Tibial nerve (tissue), 4 donors: ENCODE measurements at regions not wholly inside any gene's neighbourhood (a gene's known extent, or its start where the extent isn't known, plus 50 kb on each side); places are given as distances from the start of the nearest gene placed in this dataset.

Experiments
- DNase-seq, 2 donors: peaks; one replicate each; pipeline ENCODE4 v3.0.0-alpha.2; 2019; ENCODE audit warnings: low spot score in 2 of 2
- H3K27ac ChIP-seq, 4 donors: fragments of 200-600 bp; sonication (generic) in 3 of 4; one replicate each; pipeline ENCODE4 v1.5.1; 2017 to 2019; ENCODE audit warnings: mild to moderate bottlenecking in 1 of 4
- H3K27me3 ChIP-seq, 2 donors: fragments of 200-600 bp; sonication (generic) in 1 of 2; one replicate each; pipeline versions ENCODE4 v1.5.1 to v1.6.0; 2017 to 2019
- H3K36me3 ChIP-seq, 3 donors: fragments of 200-600 bp; sonication (generic); one replicate each; pipeline ENCODE4 v1.5.1; 2018 to 2019
- H3K4me1 ChIP-seq, 4 donors: fragments of 200-600 bp; sonication (generic) in 3 of 4; one replicate each; pipeline ENCODE4 v1.5.1; 2017 to 2019
- H3K4me3 ChIP-seq, 4 donors: fragments of 200-600 bp; sonication (generic) in 3 of 4; one replicate each; pipeline ENCODE4 v1.5.1; 2017 to 2019; ENCODE audit warnings: mild to moderate bottlenecking in 1 of 4, moderate library complexity in 1 of 4
- H3K9me3 ChIP-seq, 4 donors: fragments of 200-600 bp; sonication (generic) in 3 of 4; one replicate each; pipeline ENCODE4 v1.5.1; 2017 to 2019
- EP300 ChIP-seq, 2 donors: sonication (generic); formaldehyde crosslinking; IDR thresholded peaks; one replicate each; pipeline ENCODE4 v1.6.1; 2017; ENCODE audit warnings: antibody characterized with exemption in 2 of 2, mild to moderate bottlenecking in 1 of 2
- POLR2A ChIP-seq, 2 donors: fragments of 450-650 bp; IDR thresholded peaks; one replicate each; pipeline ENCODE4 v1.6.1; 2017; ENCODE audit warnings: antibody characterized with exemption in 2 of 2, mild to moderate bottlenecking in 2 of 2, moderate library complexity in 2 of 2
- WGBS, 2 donors: methylation state at CpG; one replicate each; pipeline ENCODE4 v1.1.5; 2018; 5-methylcytosine and 5-hydroxymethylcytosine counted together
- TF ChIP-seq, protein P1 (sequence below), 5 experiments: fragments of 200-600 bp in 3 of 5; fragments of 450-650 bp in 2 of 5; sonication (generic) in 3 of 5; IDR thresholded peaks; one replicate each; pipeline ENCODE4 v1.5.1; 2016 to 2019; ENCODE audit warnings: antibody characterized with exemption in 5 of 5, mild to moderate bottlenecking in 3 of 5, moderate library complexity in 2 of 5

DNA sequence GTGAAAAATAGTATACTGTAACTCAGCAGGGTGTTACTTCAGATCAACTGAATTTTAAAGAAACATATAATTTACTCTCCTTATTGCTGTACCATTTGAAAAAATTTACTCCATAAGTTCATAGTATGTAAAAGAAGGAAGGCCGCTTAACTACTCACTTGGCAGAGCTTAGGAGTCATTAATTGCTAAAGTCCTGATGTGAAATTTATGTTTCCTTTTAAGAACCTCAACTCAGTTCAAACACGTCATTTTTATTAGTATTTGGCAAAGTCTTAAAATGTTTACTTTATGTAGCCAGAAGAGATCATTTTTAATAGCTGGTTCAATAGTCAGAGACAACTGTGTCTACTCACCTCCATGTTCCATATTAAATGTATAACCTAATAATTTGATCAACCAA lies 268.6 kb downstream of the CDH10 start:
- TF ChIP-seq, protein P1, sequence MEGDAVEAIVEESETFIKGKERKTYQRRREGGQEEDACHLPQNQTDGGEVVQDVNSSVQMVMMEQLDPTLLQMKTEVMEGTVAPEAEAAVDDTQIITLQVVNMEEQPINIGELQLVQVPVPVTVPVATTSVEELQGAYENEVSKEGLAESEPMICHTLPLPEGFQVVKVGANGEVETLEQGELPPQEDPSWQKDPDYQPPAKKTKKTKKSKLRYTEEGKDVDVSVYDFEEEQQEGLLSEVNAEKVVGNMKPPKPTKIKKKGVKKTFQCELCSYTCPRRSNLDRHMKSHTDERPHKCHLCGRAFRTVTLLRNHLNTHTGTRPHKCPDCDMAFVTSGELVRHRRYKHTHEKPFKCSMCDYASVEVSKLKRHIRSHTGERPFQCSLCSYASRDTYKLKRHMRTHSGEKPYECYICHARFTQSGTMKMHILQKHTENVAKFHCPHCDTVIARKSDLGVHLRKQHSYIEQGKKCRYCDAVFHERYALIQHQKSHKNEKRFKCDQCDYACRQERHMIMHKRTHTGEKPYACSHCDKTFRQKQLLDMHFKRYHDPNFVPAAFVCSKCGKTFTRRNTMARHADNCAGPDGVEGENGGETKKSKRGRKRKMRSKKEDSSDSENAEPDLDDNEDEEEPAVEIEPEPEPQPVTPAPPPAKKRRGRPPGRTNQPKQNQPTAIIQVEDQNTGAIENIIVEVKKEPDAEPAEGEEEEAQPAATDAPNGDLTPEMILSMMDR (IDR thresholded peaks at IDR 0.05): no peak
- TF ChIP-seq EP300 (IDR thresholded peaks at IDR 0.05): no peak
- no peak for DNase-seq
- Histone ChIP-seq H3K27ac (no peak overlapping the region), H3K9me3 (no peaks in the 10 kb centered on the region), H3K4me1 (no peaks in the 10 kb centered on the region), H3K36me3 (no peaks in the 10 kb centered on the region), H3K27me3 (no peaks in the 10 kb centered on the region), H3K4me3 (no peak overlapping the region)
- WGBS, 2 donors: 68 to 74% methylated on average over 2 of the region's 2 CpGs

DNA sequence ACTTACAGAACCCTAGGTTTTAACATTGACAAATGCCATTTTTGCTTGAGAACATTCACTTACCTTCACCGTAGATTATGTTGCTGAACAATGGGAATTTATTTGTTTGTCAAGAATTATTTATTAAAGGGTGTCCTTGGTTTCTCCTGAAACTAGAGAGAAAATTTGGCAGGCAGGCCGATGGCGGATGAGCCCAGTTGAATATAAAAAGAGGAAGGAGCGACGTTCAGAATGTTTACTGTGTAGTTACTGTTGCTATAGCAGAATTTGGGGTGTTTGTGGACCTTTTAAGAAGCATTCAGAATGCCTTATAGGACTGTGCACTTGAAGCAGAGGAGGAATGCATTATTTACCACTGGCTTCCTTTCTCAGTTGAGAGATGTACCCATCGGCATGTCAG lies 268.2 kb downstream of the CDH10 start:
- H3K36me3 ChIP-seq: no peaks in the 10 kb centered on the region
- no peak overlapping the region for H3K27ac ChIP-seq
- H3K27me3 ChIP-seq: no peaks in the 10 kb centered on the region
- no peak for DNase-seq
- H3K4me3 ChIP-seq: no peak overlapping the region
- TF ChIP-seq, protein P1 (IDR thresholded peaks at IDR 0.05): no peak
- TF ChIP-seq POLR2A (IDR thresholded peaks at IDR 0.05) (no peak), EP300 (IDR thresholded peaks at IDR 0.05) (no peak)
- no peaks in the 10 kb centered on the region for H3K9me3 ChIP-seq
- H3K4me1 ChIP-seq: no peaks in the 10 kb centered on the region
- WGBS, 2 donors: 86 to 87% methylated on average over 6 of the region's 6 CpGs

DNA sequence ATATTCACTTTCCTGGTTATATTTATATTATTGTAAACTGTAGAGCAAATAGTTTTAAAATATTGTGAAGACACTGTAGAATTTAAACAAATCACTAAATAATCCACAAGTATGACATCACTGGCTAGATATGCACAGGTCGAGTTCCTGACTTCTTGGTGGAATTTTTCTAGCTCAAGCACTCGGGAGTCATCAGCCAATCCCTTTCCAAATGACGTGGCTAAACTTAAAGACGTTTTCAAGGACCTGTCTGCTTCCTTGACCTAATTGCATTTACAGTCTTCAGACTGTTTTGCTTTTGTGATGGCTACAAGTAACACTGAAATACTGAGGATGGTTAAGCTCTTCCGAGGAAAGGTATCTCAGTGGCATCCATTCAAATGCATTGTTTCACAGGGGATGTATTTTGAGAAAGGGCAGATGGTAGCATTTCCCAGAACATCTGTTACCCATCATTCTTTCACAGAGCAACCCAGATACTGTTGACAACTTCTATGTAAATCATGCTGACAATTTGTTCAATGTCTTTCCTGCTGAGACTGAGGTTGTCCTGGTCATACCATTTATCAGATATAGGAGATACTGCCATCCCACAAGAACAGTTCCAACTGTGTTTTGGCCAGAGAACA lies 262.8 kb downstream of the CDH10 start:
- TF ChIP-seq, protein P1 (IDR thresholded peaks at IDR 0.05): no peak
- no peak for TF ChIP-seq EP300 (IDR thresholded peaks at IDR 0.05)
- TF ChIP-seq POLR2A (IDR thresholded peaks at IDR 0.05): no peak
- Histone ChIP-seq H3K27me3 (no peaks in the 10 kb centered on the region), H3K4me3 (no peak overlapping the region), H3K36me3 (no peaks in the 10 kb centered on the region), H3K4me1 (no peaks in the 10 kb centered on the region), H3K9me3 (no peaks in the 10 kb centered on the region), H3K27ac (no peak overlapping the region)
- 14 to 21% methylated on average over 5 of the region's 5 CpGs for WGBS, 2 donors
- DNase-seq: no peak

DNA sequence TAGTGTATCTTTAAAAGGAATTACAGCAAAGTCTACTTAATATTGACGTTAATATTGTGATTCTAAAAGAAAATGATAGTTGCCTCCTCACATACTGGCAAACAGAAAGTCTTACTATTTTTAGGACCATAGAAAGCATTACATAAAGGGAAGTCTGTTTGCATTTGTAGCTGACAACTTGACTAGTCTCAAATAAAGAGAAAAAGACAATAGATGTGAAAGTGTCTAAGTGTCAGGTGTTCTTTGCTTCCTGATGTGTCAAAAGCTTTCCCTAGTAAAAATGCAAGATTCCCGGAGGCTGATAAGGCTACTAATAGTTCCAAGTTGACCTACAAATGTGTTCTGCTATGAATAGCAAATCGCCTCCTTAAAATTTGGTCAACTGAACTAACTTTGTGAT lies 259.7 kb downstream of the CDH10 start:
- H3K4me3 ChIP-seq: no peak overlapping the region
- peaks cover 0 to 9% (median 0%) of the 10 kb centered on the region in 4 donors for H3K9me3 ChIP-seq
- H3K36me3 ChIP-seq: no peaks in the 10 kb centered on the region
- TF ChIP-seq, protein P1 (IDR thresholded peaks at IDR 0.05): no peak
- TF ChIP-seq EP300 (IDR thresholded peaks at IDR 0.05): no peak
- no peak for TF ChIP-seq POLR2A (IDR thresholded peaks at IDR 0.05)
- WGBS, 2 donors: 66 to 67% methylated on average over 3 of the region's 3 CpGs
- no peaks in the 10 kb centered on the region for H3K27me3 ChIP-seq
- no peak for DNase-seq
- H3K4me1 ChIP-seq: no peaks in the 10 kb centered on the region
- H3K27ac ChIP-seq: no peak overlapping the region

DNA sequence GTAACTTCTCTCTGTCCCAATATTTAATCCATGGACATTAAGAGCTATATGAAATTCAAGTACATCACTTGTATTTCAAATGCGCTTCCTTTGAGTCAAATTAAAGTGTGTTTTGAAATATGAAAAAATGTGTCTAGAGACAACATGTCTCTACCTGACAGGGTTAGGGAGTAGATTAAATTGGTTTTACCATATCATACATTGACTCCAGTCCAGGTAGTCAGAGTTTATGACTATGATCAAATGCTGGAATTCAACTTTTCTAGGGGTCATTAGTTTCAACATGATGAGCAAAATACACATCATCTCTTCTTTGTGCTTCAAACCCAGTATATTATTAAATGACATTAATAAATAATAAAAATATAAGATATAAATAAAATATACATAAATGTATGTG lies 259.2 kb downstream of the CDH10 start:
- no peak for DNase-seq
- H3K27ac ChIP-seq: no peak overlapping the region
- H3K36me3 ChIP-seq: no peaks in the 10 kb centered on the region
- peaks cover 0 to 9% (median 0%) of the 10 kb centered on the region in 4 donors for H3K9me3 ChIP-seq
- no peak overlapping the region for H3K4me3 ChIP-seq
- 96 to 98% methylated on average over 1 of the region's 1 CpG for WGBS, 2 donors
- TF ChIP-seq, protein P1 (IDR thresholded peaks at IDR 0.05): no peak
- TF ChIP-seq EP300 (IDR thresholded peaks at IDR 0.05): no peak
- no peak for TF ChIP-seq POLR2A (IDR thresholded peaks at IDR 0.05)
- no peaks in the 10 kb centered on the region for H3K27me3 ChIP-seq
- H3K4me1 ChIP-seq: no peaks in the 10 kb centered on the region
